Hepatic stellate cell (primary cell): ENCODE measurements at regions not wholly inside any gene's neighbourhood (a gene's known extent, or its start where the extent isn't known, plus 50 kb on each side); places are given as distances from the start of the nearest gene placed in this dataset.
"Not testable (repeated sequence)": the region's sequence is repeated elsewhere in the genome, so short reads cannot be mapped to it uniquely, and the experiment has no call there.

Source experiments
- DNase-seq: peaks from one replicate; pipeline ENCODE4 v3.0.0; 2011; ENCODE audit warnings: low spot score

GRCh38 chr6:90463359-90463758 lies 123.5 kb downstream of the MAP3K7 start:
- no peak for DNase-seq

- DNase-seq = no peak
Measured at GRCh38 chr6:90462102-90462501, 124.8 kb downstream of the MAP3K7 start.

GRCh38 chr6:90461383-90461782 lies 125.5 kb downstream of the MAP3K7 start:
- no peak for DNase-seq

DNA sequence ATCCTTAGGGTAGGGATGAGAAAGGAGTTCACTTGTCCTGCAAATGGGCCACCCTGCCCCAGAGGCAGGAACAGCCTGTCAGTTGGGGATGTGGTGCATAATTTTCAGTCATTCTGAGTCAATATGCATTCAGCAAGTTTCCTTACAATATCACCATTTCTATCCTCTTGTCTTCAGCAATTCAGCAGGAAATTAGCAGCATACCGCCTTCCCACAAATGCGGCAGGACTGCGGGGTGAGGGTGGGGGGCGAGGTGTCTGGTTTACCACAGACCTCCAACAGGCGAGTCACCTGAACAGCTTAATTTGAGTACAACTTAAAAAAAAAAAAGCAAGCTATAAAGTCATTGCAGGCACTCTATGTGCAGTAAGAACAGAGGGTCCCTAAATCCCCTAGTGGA lies 126.8 kb downstream of the MAP3K7 start:
- no peak for DNase-seq

DNA sequence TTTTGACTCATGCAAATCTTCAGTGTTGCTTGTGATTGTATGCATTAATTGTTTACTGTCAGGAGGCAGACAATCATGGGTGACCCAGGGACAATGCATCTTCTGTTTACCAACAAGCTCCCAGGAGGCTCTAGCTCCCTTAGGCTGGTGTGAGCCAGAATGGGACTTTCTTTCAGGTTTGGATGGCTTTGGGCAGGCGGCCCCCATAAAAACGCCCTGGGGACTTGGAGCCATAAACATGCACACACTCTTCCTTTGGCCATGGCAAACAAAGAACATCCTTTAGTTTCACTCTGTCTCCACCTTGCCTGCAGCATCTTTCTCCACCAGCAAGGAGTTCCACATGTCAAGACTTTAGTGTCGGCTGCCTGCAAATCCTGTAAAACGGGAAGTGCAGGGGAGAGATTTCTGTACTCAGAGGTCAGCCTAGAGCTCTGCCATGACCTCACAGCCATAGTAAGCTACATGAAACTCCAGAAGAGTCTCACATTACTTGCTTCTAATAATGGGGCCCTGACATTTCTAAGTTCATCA lies 127.6 kb downstream of the MAP3K7 start:
- DNase-seq = no peak

- DNase-seq = no peak
Measured at GRCh38 chr6:90458353-90459224, 128.3 kb downstream of the MAP3K7 start.

DNA sequence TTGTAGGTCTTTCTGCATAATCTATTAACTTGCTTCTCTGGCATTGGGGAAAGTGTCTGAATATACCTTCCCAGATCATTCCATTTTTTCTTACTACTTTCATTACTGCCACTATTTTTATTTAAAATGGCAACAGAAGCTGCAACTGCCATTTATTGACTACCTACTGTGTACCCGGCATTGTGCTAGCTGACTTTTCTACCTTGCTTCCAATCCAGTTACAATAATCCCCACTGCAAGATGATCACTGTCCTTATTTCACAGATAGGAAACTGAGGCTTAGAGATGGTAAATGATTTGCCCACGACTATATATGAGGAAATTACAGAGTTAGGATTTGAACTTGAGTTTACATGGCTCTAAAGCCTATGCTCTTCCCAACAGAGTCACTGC lies 129.0 kb downstream of the MAP3K7 start:
- DNase-seq = no peak

GRCh38 chr6:90456997-90457866 lies 129.6 kb downstream of the MAP3K7 start:
- not testable (repeated sequence) for DNase-seq

DNA sequence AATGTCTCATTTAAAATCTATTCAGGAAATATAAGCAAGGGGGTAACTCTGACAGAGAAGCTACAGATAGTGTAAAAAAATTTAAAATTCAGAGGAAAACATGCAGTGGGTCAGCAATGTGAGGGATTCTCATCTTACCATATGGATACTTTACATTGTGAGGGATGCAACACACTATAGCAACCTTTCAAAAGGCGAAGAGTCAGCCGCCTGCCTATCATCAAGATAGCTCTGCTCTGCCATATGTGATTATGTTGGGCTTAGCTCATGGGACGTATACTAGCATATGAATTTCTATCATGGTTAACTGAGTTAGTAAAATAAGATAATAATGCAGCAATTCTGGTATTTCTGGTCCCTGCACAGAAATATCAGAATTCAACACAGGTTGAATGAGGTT lies 130.9 kb downstream of the MAP3K7 start:
- no peak for DNase-seq

DNA sequence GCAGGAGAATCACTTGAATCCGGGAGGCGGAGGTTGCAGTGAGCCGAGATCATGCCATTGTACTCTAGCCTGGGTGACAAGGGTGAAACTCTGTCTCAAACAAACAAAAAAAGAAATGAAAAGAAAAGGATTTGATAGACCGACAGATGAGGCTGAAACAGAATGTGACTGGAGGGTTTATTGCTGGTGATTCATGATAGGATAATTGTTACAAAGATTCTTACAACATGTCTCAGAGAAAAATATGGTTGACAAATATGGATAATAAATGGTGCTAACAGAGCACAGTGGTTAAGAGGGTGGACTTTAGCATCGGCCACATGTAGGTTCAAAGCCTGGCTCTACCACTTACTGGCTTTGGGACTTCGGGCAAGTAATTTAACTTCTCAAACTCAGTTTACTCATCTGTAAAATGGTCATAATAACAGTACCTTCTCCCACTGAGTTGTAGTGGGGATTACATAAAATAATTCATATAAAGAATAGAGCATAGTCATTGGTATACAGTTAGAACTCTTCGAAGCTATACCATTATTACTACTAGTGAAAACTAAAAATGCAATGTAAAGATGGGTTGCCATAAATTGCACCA lies 131.9 kb downstream of the MAP3K7 start:
- DNase-seq = no peak

DNA sequence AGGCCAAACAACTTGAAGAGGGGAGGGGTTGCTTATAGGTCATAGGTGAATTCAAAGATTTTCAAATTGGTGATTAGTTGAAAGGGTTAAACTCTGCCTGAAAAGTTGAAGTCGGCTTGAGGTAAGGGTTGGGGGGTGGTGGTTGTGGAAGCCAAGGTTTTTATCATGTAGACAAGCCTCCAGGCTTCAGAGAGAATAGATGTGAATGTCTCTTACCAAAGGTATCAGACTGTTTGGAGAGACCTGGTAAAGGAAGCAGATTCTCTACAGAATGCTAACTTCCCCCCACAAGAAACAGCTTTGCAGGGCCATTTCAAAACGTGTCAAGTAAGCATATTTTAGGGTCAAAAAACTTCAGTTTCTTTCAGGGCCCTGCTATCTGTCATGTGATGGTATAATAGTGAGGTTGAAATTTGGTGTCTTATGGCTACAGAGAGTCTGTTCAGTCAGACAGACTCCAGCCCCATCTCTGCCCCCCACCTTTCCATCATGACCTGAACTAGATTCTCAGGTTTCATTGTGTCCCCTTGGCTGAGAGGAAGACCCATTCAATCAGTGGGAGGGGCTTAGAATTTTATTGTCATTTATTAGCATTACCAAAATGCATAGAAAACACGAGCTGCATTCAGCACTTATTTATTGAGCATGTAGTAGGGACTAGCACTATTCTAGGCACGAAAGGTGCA lies 136.5 kb downstream of the MAP3K7 start:
- DNase-seq = no peak

DNA sequence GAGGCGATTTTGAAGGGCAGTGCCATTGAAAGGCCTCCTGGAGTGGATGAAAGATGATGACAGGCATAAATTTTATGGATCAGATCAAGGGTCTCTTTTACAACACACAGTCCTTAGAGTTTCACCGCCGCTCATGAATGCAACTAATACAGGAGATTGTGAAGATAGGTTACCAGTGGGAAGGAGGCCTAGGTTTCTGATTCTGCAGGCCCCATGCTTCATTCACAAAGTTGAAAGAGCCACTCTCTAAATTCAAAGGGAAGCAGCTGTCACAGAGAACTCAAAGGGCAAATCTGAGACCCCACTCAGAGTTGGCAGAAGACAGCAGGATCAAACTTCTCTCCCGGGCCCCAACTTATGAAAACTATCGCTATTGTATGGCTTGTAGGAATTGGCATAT lies 137.6 kb downstream of the MAP3K7 start:
- no peak for DNase-seq

DNA sequence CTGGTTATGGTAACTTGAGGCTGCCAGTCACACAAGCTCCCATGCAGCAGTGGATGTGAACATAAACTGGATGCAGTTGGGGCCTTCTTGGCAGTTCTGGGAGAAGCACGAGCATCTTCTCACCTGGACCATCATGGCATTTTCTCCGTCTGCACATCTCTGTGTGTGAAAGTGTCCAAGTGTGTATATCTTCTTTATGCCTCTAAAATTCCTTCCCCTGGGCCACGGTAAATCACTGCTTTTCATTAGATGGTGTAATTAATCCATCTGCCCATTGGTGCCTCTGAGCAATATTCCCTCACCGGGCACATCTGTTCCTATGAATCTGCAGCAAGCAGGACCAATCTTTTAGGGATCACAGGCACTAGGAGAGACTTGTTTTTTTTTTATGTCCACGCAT lies 138.0 kb downstream of the MAP3K7 start:
- DNase-seq = no peak

DNA sequence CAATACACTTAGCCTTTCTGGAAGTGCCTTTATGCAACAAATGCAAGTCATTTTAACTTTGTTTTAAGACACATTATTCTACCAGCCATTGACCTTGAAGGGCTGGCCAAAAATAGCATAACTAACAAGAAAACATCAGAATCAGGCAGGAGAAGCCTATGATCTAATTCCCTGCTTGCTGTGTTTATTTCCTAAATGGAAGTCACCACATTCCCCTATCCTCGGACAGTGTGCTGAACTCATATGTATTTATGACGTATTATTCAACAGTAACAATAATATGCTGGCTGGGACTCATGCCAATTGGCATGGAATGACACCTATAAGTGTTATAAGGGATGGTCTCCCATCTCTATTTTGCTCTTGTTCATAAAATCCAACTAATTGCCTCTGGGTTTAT lies 140.7 kb downstream of the MAP3K7 start:
- no peak for DNase-seq

DNA sequence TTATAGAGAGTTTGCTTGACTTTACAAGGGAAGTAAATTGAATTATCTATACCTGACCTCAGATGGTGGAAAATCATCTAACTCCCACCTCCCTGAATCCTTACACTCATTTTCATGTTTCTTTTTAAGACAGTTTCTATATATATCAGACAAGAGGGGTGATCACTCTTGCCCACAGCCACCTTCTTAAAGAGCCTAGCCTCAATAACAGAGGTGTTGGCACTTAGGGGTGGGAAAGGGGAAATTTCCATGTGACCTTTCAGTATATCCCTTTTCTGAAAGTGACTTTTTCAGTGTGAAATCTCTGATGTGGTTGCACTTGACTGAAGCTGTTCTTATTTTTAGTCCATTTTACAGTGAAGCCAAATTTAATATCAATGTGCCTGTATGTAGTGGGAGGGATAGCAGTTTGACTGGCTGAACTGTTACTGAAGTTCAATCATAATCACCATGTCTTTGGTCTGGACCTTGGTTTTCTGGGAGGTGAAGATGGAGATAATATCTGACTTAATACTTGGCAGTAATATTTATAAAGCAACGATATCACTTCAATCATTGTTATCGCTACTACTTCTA lies 141.3 kb downstream of the MAP3K7 start:
- no peak for DNase-seq

DNA sequence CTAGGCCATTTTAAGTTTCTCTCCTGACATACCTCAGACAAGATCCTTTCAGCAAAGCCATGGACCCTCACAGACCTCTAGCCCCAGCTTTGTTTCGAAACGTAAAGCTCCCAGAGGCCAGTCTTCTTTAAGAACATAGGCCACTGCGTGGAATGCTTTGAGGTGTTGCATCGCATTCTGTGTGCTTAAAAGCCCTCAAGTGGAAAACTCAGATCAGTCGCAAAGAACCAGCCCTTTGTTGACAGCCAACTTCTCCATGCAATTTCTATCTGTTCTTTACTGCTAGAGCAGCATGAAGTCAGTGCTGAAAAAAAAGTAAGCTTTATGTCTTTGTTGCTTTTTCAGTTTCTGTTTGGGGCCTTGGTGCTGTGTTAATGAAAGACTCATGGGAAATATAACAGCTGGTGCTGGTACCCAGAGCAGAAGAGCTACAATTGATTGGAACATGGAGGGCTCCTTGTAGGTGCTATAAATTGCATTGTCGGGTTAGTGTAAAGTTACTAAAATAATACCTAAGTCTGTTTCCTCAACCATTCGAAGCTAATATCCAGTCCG lies 142.6 kb downstream of the MAP3K7 start:
- DNase-seq = no peak

- DNase-seq = no peak
Measured at GRCh38 chr6:90442366-90442765, 144.5 kb downstream of the MAP3K7 start.

DNA sequence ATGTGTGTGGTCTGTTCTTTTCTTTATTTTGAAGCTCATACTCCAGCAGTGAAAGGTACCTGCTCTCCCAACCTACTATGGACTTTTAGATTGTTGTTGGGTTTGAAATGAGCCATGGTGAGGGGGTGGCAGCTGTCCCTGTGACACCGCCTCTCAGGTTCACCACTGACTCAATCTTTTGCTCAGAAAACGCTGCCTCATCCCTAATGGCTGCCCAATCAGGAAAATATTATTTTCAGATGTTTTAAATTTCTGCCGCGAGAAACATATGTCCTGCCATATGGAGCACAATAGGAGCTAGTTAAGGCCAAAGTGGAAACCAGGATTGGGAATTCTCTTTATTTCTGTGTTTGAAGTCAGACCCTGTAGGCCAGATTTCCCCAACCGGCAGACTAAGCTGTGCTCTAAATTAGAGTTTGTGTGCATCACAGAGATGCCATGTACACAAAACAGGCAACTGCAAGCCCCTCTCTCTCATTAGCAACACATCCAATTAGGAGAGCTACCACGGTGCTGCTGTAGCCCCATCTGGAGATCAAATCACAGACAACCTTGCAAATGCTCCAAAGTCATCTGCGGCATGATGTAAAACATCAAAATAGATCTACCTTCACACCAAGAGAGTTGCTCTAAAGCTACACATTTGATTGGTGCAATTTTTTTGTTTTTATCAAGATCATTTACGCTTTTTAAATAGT lies 144.1 kb upstream of the BACH2 start:
- no peak for DNase-seq

DNA sequence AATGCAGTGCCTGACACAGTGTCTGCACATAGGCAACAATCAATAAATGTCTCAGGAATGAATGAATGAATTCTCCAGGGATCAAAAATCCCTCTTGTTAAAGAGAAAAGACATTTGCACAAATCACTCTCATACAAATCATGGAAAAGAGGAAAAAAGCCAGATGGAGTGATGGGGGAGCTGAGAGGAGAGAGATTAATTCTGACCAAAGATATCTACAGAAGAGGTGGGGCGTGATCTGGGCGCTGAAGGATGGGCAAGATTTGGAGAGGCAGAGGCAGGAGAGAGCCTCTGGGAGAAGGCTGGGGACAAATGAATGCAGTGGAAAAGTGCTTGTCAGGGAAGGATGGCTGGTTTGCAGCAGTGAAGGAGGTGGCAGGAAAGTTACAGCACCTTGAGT lies 142.9 kb upstream of the BACH2 start:
- DNase-seq = no peak

- DNase-seq = no peak
Measured at GRCh38 chr6:90436403-90436802, 139.8 kb upstream of the BACH2 start.
